GM18498 (cell line): ENCODE measurements at regions not wholly inside any gene's neighbourhood (a gene's known extent, or its start where the extent isn't known, plus 50 kb on each side); places are given as distances from the start of the nearest gene placed in this dataset.

Experiments
- ATAC-seq: cut with Tn5 transposase; IDR thresholded peaks from one replicate; pipeline ENCODE4 v1.9.1; 2021; ENCODE audit warnings: mild to moderate bottlenecking, moderate library complexity; ENCODE audit not compliant: unreplicated experiment

DNA sequence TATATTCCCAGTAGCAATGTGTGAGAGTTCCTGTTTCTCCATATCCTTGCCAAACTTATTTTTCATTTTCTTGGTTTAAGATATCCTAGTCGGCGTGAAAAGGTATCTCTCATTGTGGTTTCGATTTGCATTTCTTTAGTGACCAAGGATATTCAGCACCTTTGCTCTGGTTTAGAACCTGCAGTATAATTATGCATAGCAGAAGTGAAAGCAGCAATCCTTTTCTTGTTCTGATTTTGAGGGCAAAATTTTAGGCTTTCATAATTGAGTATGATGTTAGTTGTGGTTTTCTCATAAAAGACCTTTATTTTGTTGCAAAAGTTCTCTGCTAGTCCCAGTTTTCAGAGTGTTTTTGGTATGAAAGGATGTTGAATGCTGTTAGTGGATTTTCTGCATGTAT is 491.0 kb downstream of the FGF9 start:
- peak; percentile 91 for ATAC-seq

DNA sequence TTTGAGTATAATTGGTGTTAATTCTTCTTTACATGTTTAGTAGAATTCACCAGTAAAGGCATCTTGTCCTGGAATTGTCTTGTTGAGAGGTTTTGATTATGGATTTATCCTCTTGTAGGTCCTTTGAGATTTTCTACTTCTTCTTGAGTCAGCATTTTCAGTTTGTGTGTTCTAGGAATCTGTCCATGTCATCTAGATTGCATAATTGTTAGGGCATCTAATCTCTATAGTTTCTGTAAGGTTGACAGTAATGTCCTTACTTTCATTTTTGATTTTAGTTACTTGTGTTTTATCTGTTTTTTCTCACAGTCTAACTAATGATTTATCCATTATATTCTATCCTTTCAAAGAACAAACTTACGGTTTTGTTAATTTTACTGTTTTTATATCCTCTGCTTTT is 492.0 kb downstream of the FGF9 start:
- ATAC-seq = no peak

DNA sequence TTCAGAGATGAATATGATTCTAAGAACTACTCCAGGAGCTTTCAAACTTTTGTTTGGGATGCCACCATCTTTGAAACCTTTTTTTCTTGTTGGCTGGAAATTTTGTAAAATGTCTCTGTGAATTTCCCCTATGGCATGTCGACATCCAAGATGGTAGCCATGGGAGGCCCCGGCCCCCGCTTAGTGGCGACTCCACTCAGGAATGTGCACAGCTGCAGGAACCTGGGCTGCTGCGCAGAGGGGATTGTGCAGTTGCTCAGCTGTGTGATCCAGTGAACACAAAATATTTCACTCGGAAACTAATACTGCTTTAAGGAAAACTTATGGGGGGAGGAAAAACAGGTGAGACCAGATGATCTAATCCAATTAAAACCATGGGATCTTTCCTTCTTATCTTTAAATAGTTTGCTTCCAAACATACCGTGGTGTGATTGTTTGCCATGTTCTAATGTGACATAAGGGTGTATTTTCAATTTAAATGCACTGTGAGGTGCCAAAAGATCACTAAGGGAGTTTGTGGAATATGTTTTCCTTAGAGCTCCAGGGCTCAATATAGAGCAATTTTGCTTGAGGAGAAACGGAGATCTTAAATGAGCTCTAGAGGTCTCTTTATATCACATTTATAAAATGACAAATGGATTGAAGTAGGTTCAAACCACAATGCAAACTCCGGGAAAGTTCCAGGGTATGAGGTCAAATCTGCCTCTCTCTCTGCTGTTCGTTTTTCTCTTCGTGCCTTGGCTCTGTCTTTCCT is 497.7 kb downstream of the FGF9 start:
- no peak for ATAC-seq

DNA sequence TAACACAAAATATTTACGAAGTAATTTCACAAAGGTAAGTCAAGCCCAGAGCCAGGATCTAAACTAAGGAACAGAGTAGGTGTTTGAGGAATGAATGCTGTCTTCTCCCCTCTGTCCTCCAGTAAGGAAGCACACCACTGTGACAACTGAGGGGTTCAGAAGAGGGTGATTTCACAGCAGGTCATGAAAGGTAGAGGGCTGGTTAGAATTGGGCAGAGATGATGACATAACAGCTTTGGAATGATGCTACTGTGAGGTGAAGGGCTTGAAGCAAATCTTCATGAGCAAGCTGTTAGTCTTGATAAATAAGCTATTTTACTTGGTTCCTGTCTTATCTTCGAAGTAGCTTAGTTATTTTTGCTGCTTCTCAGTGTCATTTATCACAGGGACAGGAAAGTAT is 498.6 kb downstream of the FGF9 start:
- ATAC-seq = no peak

DNA sequence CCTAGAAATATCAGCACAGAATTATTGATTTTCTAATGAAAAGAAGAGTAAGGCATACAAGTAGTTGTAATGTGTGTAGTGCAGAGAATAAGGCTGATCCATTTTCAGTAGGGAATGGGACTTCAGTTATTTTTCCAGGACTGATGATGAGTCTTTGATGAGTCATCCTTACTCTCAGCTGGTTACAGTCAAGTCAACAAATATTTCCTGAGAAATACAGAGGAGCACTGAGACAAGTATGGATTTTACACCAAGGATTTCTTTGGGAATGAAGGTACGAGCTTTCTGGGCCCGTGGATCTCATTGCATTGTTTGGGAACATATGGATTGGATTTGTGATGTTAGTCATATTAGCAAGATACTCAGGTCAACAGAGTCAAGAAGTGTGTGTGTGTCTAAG is 502.7 kb downstream of the FGF9 start:
- no peak for ATAC-seq

DNA sequence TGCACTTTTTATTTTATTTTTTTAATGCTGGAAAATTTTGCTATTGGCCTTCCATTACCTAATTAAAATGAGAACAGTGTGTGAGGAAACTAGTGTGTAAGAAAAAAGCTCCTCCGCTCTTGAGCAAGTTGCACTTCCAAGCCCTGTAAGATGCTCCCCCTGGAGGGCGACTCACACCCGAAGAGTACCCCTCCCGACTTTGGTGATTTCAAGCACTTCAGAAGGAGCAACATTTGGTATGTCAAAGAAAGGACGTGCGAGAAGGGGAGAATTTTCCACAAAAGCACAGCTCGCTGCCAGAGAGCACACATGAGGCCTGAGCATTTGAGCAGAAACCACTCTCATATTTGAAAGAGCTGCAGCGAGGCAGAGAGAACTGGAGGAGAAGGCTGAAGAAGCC is 504.4 kb downstream of the FGF9 start:
- no peak for ATAC-seq

DNA sequence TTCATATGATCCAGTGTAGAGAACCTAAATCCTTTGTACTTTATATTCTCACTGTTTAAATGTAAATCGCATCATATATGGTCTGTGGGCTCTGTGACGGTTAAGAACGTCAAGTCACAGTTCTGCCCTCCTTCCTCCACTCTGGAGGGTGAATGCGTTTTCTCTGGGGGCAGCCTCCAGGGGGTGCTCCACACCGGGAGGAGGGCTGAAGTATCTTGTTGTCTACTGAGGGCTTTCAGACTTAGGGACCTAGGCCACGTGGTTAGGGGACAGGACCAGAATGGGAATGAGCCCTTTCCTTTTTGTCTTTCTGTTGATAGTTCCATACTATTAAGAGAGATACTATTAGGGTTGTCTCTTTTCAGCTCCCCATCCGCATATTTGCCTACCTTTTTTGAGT is 504.9 kb downstream of the FGF9 start:
- no peak for ATAC-seq

DNA sequence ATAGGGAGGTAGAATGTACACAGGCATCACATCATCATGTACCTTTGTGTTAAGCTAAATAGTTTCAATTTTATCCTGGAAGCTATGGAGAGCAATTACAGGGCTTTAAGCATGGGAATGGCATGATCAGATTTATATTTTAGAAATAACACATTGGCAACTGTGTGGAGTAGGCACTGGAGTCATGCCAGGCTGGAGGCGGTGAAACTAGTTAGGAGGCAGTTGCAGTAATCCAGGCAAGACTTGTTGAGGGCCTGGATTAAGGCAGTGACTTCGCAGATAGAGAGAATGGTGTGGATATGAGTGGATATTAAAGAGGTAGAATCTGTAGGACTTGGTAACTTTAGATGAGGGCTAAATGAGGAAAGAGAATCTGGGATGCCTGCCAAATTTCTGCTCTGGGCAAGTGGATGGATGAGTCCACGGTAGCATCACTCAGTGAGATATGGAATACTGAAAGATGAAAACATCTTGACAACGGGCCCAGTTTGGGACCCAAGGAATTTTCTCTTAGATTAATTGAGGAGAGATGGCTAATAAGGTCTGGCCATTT is 506.2 kb downstream of the FGF9 start:
- ATAC-seq = no peak

DNA sequence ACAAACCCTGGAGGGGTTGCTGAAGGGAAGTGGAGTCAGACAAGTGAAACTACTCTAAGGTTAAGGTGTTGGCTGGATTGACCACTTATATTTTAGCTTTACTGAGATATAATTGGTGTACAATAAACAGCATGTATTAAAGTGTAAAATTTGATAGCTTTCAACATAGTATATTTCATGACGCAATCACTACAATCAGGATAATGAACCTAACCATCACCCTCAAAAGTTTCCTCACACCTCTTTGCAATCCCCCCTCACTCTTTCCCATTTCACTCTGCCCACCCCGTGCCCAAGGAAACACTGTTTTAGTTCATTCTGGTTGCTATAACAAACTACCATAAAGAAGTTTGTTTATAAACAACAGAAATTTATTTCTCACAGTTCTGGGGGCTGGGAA is 508.0 kb downstream of the FGF9 start:
- ATAC-seq = no peak

DNA sequence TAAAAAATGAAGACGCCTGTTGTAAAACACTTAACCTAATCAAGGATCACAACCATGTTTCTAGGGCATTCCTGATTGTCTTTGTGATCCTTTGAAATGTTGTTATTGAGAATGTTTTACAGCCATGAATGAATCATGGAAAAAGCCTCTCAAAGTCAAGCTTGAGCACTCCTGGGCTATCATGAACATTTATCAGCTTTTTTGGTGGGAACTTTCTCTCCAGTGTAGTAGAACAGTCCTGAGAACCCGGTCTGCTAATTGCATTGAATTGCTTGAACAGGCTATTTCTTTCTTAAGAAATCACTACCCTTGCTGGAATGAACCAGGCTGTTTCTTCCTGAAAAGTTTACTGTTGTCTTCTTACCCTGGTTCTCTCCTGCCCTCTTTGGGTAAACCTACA is 516.5 kb downstream of the FGF9 start:
- ATAC-seq = no peak

DNA sequence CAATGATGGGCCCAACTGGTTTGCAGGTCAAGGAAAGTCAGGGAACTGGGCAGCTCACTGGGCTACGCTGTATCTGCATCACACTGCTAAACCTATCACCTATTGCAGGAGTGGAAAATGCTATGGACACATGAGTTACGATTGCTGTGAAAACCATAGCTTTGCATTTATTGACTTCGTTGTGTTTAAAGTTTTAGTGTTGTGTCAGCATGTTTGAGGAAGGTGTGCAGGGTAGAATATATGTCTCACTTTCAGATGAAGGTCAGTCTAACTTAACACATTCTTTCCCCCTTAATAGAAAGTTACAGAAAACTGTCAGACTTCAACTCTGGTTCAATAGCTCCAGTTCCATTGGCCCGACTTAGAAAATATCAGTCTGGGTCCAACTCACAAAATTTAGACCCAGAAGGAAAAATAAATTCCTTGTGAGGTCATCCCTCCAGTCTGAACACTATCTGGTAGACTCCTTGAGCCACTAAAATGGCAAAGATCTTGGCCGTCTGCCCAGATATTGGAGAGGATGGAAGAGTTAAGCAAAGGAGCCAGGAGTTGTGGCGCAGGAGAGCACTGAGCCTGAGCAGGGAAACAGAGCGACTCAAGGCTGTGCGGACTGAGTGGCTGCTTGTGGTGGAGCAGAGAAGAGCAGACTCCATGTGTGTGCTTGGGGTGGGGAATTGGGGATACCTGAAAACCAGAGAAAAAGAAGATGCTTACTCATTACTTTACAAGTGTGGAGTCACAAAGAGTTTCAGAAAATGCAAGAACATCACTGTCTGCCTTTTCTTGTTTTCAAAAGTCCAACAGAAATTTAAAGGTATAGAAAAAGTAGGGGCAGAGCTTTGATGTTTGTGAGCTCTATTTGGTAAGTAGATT is 518.5 kb downstream of the FGF9 start:
- no peak for ATAC-seq

DNA sequence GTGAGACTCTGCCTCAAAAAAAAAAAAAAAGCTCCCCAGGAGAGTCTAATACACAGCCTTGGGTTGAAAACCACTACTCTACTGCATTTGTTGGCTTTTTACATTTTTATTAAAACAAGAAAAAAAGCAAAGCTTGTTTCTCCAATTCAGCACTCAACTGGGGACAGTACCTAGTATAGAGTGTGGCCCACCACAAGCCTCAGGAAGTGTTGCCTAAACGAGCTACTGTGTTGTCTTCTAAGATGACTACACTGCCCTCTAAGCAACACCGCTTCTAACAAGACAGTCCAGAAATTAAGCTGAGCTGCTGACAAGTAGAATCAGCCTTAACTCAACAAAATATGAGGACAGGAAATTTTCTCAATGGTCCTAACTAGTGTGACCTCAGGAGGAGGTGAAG is 522.2 kb downstream of the FGF9 start:
- no peak for ATAC-seq

DNA sequence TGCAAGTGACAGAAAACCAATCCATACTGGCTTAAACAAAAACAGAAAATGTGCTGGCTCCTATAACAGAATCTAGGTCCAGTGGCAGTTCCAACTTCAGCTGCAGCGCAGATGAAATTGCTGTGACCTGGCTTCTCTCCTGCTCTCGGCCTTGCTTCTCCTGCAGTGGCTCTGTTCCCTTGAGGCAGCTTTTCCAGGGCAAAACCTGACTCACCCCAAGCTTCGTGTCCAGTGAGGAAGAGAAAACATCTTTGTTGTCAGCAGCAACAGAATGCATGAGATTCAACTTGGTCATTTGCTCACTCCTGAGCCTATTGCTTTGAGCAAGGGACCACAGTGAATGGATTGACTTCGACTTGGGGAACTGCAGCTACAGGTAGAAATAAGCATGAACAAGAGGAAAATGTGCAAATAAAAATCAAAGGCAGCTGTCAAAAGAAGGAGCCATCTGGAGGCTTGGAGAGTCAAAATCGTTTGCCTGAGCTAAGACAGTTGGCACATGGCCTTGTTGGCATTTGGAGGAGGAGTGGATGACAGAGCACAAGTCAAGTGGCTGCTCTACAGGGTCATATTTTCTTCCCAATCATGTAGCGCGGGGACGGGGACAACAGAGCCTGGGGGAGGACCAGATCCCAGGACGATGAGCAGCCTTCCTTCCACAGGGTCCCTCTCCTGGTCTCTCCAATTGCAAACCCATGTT is 523.4 kb downstream of the FGF9 start:
- ATAC-seq = no peak

DNA sequence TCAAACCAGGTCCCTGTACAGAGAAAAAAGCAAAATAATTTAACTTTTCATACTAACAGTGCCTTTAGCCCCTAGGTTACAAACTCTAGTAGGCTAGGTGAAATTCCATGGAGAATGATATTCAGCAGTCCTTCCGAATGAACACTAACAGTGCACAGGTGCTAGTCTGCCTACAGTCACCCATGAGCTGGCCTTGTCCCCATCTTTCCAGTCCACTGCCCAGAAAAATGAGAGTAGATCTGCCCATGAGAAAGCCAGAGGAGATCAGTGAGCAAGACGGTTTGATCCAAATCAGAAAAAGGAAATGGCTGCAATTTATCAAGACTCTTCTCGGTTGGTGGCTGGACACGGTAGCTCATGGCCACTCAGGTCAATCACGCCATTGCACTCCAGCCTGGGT is 524.9 kb downstream of the FGF9 start:
- ATAC-seq = no peak

DNA sequence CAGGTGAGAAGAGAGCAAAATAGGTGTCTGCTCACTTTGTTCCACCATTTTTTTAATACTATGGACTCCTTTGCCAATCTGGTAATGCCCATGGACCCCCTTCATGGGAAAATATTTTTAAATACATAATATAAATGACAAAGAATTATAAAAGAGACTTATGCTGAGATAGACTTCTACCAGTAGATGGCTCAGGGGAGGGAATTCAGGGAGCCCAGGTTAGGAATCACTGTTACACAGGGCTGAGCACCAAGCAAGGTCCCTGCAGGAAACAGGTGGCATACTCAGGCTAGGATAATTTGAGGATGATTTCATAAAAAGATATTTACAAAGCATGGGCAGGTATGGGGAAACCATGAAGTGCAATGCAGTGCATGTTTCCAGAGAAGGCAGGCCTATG is 525.9 kb downstream of the FGF9 start:
- no peak for ATAC-seq

DNA sequence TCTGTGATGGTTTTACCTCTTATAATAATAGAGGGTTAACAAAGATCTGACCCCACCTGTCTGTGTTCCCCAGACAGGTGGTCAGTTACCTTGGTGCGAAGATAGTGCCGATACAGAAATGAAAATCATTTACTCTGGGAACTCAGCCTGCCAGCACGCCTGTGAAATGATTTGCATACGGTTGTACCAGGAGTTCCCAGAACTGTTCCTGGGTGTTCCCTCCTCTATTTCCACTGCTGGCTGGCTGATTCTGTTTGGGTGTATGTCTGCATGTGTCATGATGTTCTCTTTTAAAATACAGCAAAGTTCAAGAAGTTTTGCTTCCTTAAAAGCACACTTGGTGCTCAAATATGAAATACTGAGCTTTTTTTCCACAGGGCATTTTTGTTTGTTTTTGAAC is 527.1 kb downstream of the FGF9 start:
- ATAC-seq = no peak

DNA sequence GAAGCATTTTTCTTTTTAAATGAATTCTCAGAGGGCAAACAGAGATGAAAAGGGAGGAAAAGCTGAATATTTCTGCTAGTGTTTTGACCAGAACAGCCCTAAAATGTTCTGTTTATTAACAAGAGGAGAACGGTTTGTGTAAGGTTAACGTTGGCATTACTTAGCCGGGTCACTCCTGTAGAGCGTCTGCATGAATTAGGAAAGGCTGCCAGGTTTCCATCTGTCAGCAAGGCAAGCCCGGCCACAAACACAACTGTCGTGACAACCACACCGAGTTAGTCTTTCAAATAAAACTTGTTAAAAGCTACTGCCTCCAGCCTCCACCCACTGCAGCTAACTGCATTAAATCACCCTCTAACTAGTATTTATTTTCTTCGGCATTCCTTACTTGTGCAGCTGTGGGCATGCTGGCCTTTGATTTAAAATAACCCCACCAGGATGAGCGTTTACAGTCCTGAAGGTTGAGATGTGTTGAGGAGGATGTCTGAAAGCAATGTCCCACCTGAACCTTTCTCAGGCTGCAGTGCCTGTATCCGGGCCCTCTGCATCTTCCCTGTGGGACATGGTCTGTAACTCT is 527.9 kb downstream of the FGF9 start:
- ATAC-seq = no peak

DNA sequence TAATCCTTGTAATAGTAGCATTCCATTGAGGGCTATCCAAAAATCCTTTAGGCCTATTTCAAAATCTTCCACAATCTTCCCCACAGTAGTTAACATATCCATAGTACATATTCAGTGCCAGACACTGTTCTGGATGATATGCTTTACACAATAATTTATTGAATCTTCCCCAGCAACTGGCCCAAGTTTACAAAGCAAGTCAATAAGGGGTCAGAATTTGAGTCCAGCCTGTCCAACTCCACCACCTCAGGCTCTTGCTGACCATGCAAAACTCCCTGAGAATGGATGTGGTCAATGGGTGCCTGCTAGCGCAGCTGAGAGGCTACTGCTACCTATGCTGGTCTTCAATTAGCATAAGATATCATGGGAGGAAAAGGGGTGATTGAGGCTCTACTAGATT is 529.6 kb downstream of the FGF9 start:
- ATAC-seq = no peak

DNA sequence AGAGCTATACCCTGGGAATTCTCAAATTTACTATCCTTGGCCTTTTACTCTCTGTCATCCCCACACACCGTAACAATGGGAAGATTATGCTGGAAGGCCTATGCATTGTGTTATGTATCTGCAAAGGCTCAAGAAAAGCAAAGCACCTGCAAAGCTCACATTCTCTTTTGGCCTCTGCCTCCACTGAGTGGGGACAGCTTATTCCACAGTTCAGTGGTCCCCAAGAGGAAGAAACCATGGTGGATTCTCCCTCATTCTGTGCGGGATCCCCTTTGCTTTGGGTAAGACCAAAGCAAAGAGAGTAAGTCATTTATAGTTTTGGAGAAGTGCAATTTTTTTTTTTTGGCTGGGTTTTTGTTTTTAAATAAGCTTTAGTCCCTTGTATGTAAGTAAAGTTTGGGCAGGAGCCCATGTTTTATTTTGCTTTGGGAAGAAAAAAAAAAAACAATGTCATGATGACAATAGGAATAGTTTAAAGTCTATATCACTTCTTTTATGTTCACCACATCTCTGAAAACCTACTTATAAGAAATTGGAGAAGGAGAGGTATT is 530.6 kb downstream of the FGF9 start:
- no peak for ATAC-seq

DNA sequence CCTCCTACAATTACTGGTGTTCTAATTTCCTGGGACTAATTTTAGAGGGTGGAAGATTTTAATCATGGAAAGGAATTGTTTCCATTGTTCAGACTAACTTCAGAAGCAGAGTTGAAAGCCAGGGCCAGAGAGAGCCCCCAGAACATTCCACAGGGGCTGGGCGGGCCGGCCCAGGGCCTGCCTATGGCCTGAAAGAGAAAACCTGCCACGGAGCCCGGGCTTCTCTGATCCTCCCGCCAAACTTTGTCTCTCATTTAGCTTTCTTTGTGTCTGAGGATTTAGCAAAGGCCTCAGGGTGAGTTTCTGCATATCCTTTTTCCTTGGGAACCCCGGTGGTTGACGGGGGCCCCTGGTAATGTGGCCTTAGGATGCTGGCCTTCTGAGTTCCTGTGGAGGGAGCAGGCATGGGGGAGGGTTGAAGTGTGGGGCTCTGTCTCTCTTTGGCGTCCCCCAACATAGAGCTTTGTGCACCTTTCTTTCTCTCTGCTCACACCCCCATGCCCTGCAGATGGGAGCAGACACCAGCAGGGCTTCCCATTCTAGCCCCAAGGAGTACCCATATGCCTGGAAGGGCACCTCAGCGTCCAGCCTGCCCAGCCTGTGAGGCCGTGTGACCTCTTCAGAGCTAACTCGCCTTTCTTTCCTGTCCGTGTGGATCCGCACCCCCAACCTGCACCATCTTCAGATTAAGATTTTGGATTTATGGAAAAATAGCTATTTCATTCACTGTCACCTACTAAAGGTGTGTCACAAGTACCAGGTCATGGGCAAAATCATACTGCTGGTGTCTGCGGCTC is 539.5 kb downstream of the FGF9 start:
- no peak for ATAC-seq
